GM12878 (cell line): ENCODE measurements at regions not wholly inside any gene's neighbourhood (a gene's known extent, or its start where the extent isn't known, plus 50 kb on each side); places are given as distances from the start of the nearest gene placed in this dataset.

Source experiments
- BHLHE40 ChIP-seq, 2 experiments: fragments of 450-650 bp in 1 of 2; IDR thresholded peaks; 2 replicates each; pipeline ENCODE4 v1.6.1; 2011 to 2017; ENCODE audit warnings: low read depth in 2 of 2, borderline replicate concordance in 1 of 2, improper control_type of control experiment in 1 of 2, low read length in 1 of 2, mild to moderate bottlenecking in 1 of 2
- CBFB ChIP-seq: IDR thresholded peaks from 2 replicates; pipeline ENCODE4 v1.6.1; 2016; ENCODE audit warnings: antibody characterized with exemption, low read depth
- EP300 ChIP-seq, 2 experiments: fragments of 150-350 bp in 1 of 2; IDR thresholded peaks; 2 replicates each; pipeline ENCODE4 v1.6.1; 2011 to 2012; ENCODE audit warnings: low read depth in 2 of 2, low read length in 2 of 2, borderline replicate concordance in 1 of 2, improper control_type of control experiment in 1 of 2, inconsistent platforms in 1 of 2; ENCODE audit not compliant: control insufficient read depth in 1 of 2
- IKZF1 ChIP-seq: fragments of 450-650 bp; conservative IDR thresholded peaks from 2 replicates; pipeline ENCODE4 v1.6.1; 2017; ENCODE audit warnings: antibody characterized with exemption, mild to moderate bottlenecking
- IKZF2 ChIP-seq, 2 experiments: fragments of 450-650 bp; IDR thresholded peaks; 2 replicates each; pipeline ENCODE4 v1.6.1; 2017; ENCODE audit warnings: mild to moderate bottlenecking in 2 of 2, moderate library complexity in 2 of 2
- PRDM15 ChIP-seq: fragments of 450-650 bp; formaldehyde crosslinking; IDR thresholded peaks from 2 replicates; pipeline ENCODE4 v1.4.0; 2020; ENCODE audit warnings: mild to moderate bottlenecking, moderate library complexity
- RELB ChIP-seq: fragments of 450-650 bp; IDR thresholded peaks from 2 replicates; pipeline ENCODE4 v1.6.1; 2017; ENCODE audit warnings: low read depth, mild to moderate bottlenecking, moderate library complexity
- REST ChIP-seq: IDR thresholded peaks from 2 replicates; pipeline ENCODE4 v1.6.1; 2012; ENCODE audit warnings: mild to moderate bottlenecking, low read depth, low read length
- RFX5 ChIP-seq: IDR thresholded peaks from 2 replicates; pipeline ENCODE4 v1.6.1; 2011; ENCODE audit warnings: low read depth, low read length, improper control_type of control experiment
- SIN3A ChIP-seq: IDR thresholded peaks from 2 replicates; pipeline ENCODE4 v1.6.1; 2012; ENCODE audit warnings: low read depth, low read length, improper control_type of control experiment
- SMAD1 ChIP-seq: fragments of 450-650 bp; IDR thresholded peaks from 2 replicates; pipeline ENCODE4 v1.6.1; 2018; ENCODE audit warnings: mild to moderate bottlenecking, low read depth; ENCODE audit not compliant: partially characterized antibody
- SMARCA5 ChIP-seq: fragments of 450-650 bp; IDR thresholded peaks from 2 replicates; pipeline ENCODE4 v1.6.1; 2017; ENCODE audit warnings: mild to moderate bottlenecking
- SUZ12 ChIP-seq: fragments of 200-600 bp; sonication (generic); IDR thresholded peaks from one replicate; pipeline ENCODE4 v1.6.1; 2018; ENCODE audit warnings: antibody characterized with exemption, mild to moderate bottlenecking; ENCODE audit not compliant: unreplicated experiment
- ZNF622 ChIP-seq: fragments of 450-650 bp; IDR thresholded peaks from 2 replicates; pipeline ENCODE4 v1.6.1; 2017; ENCODE audit warnings: mild to moderate bottlenecking, inconsistent platforms
- TF ChIP-seq, protein P1 (sequence below): fragments of 450-650 bp; formaldehyde crosslinking; IDR thresholded peaks from 2 replicates; pipeline ENCODE4 v1.4.0; 2022; ENCODE audit warnings: mild to moderate bottlenecking, moderate library complexity
- TF ChIP-seq, protein P2 (sequence below): IDR thresholded peaks from 2 replicates; pipeline ENCODE4 v1.6.1; 2012; ENCODE audit warnings: low read length, inconsistent platforms

GRCh38 chr7:106358103-106358663 is 73.4 kb upstream of the NAMPT start (continued):
- TF ChIP-seq, protein P1, sequence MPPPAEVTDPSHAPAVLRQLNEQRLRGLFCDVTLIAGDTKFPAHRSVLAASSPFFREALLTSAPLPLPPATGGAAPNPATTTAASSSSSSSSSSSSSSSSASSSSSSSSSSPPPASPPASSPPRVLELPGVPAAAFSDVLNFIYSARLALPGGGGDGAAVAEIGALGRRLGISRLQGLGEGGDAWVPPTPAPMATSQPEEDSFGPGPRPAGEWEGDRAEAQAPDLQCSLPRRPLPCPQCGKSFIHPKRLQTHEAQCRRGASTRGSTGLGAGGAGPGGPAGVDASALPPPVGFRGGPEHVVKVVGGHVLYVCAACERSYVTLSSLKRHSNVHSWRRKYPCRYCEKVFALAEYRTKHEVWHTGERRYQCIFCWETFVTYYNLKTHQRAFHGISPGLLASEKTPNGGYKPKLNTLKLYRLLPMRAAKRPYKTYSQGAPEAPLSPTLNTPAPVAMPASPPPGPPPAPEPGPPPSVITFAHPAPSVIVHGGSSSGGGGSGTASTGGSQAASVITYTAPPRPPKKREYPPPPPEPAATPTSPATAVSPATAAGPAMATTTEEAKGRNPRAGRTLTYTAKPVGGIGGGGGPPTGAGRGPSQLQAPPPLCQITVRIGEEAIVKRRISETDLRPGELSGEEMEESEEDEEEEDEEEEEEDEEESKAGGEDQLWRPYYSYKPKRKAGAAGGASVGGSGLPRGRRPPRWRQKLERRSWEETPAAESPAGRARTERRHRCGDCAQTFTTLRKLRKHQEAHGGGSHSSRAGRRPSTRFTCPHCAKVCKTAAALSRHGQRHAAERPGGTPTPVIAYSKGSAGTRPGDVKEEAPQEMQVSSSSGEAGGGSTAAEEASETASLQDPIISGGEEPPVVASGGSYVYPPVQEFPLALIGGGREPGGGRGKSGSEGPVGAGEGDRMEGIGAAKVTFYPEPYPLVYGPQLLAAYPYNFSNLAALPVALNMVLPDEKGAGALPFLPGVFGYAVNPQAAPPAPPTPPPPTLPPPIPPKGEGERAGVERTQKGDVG (CRISPR knock-in tag): no peak
- peak in 1 of 2 experiments; percentile 67; a peak in 1 of 4 replicates for TF ChIP-seq EP300 (IDR thresholded peaks at IDR 0.05; ENCODE audit: borderline replicate concordance in 1 of 2, control insufficient read depth in 1 of 2, low read depth in 2 of 2, low read length in 2 of 2)
- TF ChIP-seq, protein P2, sequence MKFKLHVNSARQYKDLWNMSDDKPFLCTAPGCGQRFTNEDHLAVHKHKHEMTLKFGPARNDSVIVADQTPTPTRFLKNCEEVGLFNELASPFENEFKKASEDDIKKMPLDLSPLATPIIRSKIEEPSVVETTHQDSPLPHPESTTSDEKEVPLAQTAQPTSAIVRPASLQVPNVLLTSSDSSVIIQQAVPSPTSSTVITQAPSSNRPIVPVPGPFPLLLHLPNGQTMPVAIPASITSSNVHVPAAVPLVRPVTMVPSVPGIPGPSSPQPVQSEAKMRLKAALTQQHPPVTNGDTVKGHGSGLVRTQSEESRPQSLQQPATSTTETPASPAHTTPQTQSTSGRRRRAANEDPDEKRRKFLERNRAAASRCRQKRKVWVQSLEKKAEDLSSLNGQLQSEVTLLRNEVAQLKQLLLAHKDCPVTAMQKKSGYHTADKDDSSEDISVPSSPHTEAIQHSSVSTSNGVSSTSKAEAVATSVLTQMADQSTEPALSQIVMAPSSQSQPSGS: peak; percentile 42; the same call in 1 of the 2 replicates
- TF ChIP-seq REST: no peak
- no peak for TF ChIP-seq SIN3A
- no peak for TF ChIP-seq CBFB
- TF ChIP-seq BHLHE40 (IDR thresholded peaks at IDR 0.05; ENCODE audit: borderline replicate concordance in 1 of 2, low read depth in 2 of 2, low read length in 1 of 2): no peak
- no peak for TF ChIP-seq RFX5
- peak; percentile 79 to 85 for TF ChIP-seq IKZF2 (IDR thresholded peaks at IDR 0.05)
- no peak for TF ChIP-seq SMARCA5
- TF ChIP-seq PRDM15: no peak
- no peak for TF ChIP-seq SMAD1
- TF ChIP-seq SUZ12: no peak
- no peak for TF ChIP-seq ZNF622
- peak; percentile 84 for TF ChIP-seq RELB
- TF ChIP-seq IKZF1: peak; percentile 83
